B cell (primary cell): ENCODE measurements at regions not wholly inside any gene's neighbourhood (a gene's known extent, or its start where the extent isn't known, plus 50 kb on each side); places are given as distances from the start of the nearest gene placed in this dataset.

Source experiments
- EZH2 ChIP-seq: IDR thresholded peaks from 2 replicates; pipeline ENCODE4 v1.6.1; 2012; ENCODE audit warnings: borderline replicate concordance, low read depth, mild to moderate bottlenecking, moderate library complexity, low read length; ENCODE audit not compliant: insufficient read depth, poor library complexity, severe bottlenecking
- TF ChIP-seq, protein P1 (sequence below): fragments of 200-600 bp; IDR thresholded peaks from one replicate; pipeline ENCODE4 v1.8.0; 2022; ENCODE audit warnings: antibody characterized with exemption, mild to moderate bottlenecking

GRCh38 chr4:102449751-102450352 lies 51.3 kb upstream of the NFKB1 start:
- TF ChIP-seq, protein P1, sequence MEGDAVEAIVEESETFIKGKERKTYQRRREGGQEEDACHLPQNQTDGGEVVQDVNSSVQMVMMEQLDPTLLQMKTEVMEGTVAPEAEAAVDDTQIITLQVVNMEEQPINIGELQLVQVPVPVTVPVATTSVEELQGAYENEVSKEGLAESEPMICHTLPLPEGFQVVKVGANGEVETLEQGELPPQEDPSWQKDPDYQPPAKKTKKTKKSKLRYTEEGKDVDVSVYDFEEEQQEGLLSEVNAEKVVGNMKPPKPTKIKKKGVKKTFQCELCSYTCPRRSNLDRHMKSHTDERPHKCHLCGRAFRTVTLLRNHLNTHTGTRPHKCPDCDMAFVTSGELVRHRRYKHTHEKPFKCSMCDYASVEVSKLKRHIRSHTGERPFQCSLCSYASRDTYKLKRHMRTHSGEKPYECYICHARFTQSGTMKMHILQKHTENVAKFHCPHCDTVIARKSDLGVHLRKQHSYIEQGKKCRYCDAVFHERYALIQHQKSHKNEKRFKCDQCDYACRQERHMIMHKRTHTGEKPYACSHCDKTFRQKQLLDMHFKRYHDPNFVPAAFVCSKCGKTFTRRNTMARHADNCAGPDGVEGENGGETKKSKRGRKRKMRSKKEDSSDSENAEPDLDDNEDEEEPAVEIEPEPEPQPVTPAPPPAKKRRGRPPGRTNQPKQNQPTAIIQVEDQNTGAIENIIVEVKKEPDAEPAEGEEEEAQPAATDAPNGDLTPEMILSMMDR, result peak; percentile 71
- no peak for TF ChIP-seq EZH2
